HFFc6 (cell line): ENCODE measurements at regions not wholly inside any gene's neighbourhood (a gene's known extent, or its start where the extent isn't known, plus 50 kb on each side); places are given as distances from the start of the nearest gene placed in this dataset.

ENCODE experiments used
- DNase-seq: peaks from one replicate; pipeline ENCODE4 v3.0.0-alpha.2; 2018
- H3K27ac Mint-ChIP-seq: 2 replicates; pipeline ENCODE4 v1.8.0; 2020; ENCODE audit warnings: mild to moderate bottlenecking, mixed read lengths
- H3K27me3 Mint-ChIP-seq: 2 replicates; pipeline ENCODE4 v1.8.0; 2021; ENCODE audit warnings: mild to moderate bottlenecking, moderate library complexity, mixed read lengths; ENCODE audit not compliant: insufficient read depth
- H3K36me3 Mint-ChIP-seq: 2 replicates; pipeline ENCODE4 v1.8.0; 2021; ENCODE audit warnings: low read depth, mixed read lengths
- H3K4me1 Mint-ChIP-seq: 2 replicates; pipeline ENCODE4 v1.8.0; 2020; ENCODE audit warnings: low read depth, mixed read lengths
- H3K4me3 Mint-ChIP-seq: 2 replicates; pipeline ENCODE4 v1.8.0; 2020; ENCODE audit warnings: mild to moderate bottlenecking, moderate library complexity, mixed read lengths
- H3K9me3 Mint-ChIP-seq: 2 replicates; pipeline ENCODE4 v1.8.0; 2020; ENCODE audit warnings: mild to moderate bottlenecking, mixed read lengths
- TF ChIP-seq, protein P1 (sequence below): fragments of 200-600 bp; sonication (generic); IDR thresholded peaks from 2 replicates; pipeline ENCODE4 v1.5.0; 2021; ENCODE audit warnings: antibody characterized with exemption, mild to moderate bottlenecking

DNA sequence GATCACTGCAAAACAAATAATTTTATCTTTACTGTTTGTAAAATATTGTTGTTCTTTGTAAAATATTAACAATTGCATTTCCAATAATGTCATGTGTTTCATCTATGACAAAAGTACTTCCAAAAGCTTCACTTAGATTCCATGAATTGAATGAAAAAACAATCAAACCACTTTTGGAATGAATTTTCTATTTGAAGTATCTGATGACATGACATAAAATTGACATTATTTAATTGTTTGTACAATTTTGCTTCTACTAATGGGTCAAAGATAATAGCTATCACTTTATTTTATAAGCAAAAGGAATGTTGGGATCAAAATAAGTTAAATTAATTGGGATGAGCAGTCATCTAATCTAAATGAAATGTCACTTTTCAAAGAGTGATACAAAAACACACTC, 684.3 kb downstream of the NR2F1-AS1 start:
- TF ChIP-seq, protein P1, sequence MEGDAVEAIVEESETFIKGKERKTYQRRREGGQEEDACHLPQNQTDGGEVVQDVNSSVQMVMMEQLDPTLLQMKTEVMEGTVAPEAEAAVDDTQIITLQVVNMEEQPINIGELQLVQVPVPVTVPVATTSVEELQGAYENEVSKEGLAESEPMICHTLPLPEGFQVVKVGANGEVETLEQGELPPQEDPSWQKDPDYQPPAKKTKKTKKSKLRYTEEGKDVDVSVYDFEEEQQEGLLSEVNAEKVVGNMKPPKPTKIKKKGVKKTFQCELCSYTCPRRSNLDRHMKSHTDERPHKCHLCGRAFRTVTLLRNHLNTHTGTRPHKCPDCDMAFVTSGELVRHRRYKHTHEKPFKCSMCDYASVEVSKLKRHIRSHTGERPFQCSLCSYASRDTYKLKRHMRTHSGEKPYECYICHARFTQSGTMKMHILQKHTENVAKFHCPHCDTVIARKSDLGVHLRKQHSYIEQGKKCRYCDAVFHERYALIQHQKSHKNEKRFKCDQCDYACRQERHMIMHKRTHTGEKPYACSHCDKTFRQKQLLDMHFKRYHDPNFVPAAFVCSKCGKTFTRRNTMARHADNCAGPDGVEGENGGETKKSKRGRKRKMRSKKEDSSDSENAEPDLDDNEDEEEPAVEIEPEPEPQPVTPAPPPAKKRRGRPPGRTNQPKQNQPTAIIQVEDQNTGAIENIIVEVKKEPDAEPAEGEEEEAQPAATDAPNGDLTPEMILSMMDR = no peak
- Mint-ChIP-seq H3K27ac (no peak overlapping the region), H3K27me3 (no peaks in the 10 kb centered on the region), H3K9me3 (0 out of 2 replicates have a peak, but pooled peaks cover 3% of the 10 kb centered on the region), H3K4me1 (no peaks in the 10 kb centered on the region; the same call in 1 of the 2 replicates), H3K36me3 (no peaks in the 10 kb centered on the region), H3K4me3 (no peak overlapping the region)
- DNase-seq = no peak

DNA sequence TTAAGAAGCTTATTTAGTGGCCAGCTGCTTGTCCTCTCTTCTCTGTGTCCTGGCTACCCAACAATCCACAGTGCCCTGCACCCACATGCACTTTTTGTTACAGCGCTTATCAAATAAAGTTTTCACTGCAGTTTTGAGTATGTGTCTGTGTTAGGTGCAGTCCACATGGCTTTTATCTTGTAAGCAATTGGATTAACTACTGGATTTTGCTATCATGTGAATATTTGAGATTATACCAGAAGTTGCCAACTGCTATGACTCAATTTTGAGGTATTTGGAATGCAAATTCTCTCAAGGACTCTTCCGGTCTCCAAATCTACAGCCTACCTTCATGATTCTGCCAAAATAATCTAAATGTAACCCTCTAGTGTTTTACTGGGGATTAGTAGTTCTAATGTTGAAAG, 690.2 kb downstream of the NR2F1-AS1 start:
- no peak overlapping the region for H3K27ac Mint-ChIP-seq
- DNase-seq = no peak

DNA sequence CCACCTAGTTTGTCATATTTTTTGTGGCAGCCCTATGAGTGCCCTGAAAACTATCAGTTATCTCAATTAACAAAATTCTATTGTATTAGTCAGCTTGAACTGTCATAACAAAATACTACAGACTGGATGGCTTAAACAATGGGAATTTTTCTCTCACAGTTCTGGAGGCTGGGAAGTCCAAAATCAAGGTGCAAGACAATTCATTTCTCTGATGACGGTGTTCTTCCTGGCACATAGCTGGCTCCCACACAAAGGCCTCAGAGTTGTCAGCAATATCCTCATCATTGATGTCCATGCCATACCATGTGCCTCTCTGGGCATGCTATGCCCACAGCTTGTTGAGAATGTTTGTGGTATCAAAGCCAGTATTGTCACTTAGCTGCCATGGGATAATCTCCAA, 691.9 kb downstream of the NR2F1-AS1 start:
- Mint-ChIP-seq H3K4me3 (no peak overlapping the region), H3K4me1 (peaks cover 46% of the 10 kb centered on the region), H3K36me3 (peaks cover 9% of the 10 kb centered on the region), H3K27ac (no peak overlapping the region), H3K9me3 (peaks cover 16% of the 10 kb centered on the region), H3K27me3 (peaks cover 2% of the 10 kb centered on the region; the same call in 1 of the 2 replicates)
- TF ChIP-seq, protein P1 = no peak
- no peak for DNase-seq

More for the DNA sequence above, 690.2 kb downstream of the NR2F1-AS1 start:
- Mint-ChIP-seq H3K9me3 (peaks cover 16% of the 10 kb centered on the region), H3K4me3 (no peak overlapping the region), H3K36me3 (peaks cover 9% of the 10 kb centered on the region), H3K27me3 (peaks cover 2% of the 10 kb centered on the region; the same call in 1 of the 2 replicates), H3K4me1 (peaks cover 29% of the 10 kb centered on the region)
- TF ChIP-seq, protein P1 = no peak

DNA sequence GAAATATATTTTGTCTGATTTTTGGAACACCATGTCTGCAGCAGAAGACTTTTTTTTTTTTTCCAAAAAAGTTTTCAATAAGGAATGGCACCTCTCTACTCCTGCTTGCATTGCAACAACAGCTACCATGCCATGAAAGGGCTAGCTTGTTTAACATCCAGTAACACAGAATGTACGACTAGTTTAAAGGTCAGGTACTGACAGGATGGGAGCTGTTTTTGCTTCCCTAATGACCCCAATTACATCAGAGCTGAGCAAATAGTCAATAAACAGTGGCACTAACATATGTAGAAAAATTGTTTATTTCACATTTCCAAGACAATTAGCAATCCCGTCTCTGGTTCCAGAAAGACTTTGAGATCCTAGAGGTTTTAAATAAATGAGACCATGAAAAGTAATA, 693.8 kb downstream of the NR2F1-AS1 start:
- DNase-seq = no peak
- H3K27ac Mint-ChIP-seq = no peak overlapping the region
- peaks cover 13% of the 10 kb centered on the region for H3K9me3 Mint-ChIP-seq
- peaks cover 9% of the 10 kb centered on the region for H3K36me3 Mint-ChIP-seq
- TF ChIP-seq, protein P1 = no peak
- H3K27me3 Mint-ChIP-seq = peaks cover 2% of the 10 kb centered on the region; the same call in 1 of the 2 replicates
- H3K4me3 Mint-ChIP-seq = peak overlapping the region; percentile 44; the same call in 1 of the 2 replicates
- H3K4me1 Mint-ChIP-seq = peaks cover 57% of the 10 kb centered on the region

DNA sequence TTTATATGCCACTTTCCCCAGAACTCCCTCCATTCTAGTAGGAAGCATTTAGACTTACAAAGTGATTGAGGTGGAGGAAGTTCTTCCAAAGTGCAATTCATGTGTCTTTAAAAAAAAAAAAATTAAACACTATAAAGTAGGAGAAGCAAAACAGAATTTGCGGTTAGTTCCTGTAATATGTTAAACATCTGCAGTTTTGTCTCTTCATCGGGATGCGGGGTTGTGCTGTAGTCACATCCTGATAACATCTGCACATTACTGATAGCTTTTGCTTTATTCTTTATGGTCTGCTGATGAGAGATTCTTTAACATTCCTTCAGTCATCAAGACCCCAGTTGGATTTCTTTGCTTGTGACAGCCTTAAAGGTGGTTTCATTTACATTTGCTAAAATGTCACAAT, 694.3 kb downstream of the NR2F1-AS1 start:
- Mint-ChIP-seq H3K27ac (no peak overlapping the region), H3K4me3 (peak overlapping the region; percentile 44), H3K4me1 (peaks cover 57% of the 10 kb centered on the region), H3K9me3 (peaks cover 13% of the 10 kb centered on the region), H3K36me3 (peaks cover 9% of the 10 kb centered on the region), H3K27me3 (peaks cover 2% of the 10 kb centered on the region; the same call in 1 of the 2 replicates)
- TF ChIP-seq, protein P1 = no peak
- DNase-seq = no peak
